T-helper 1 cell (primary cell): ENCODE measurements at regions not wholly inside any gene's neighbourhood (a gene's known extent, or its start where the extent isn't known, plus 50 kb on each side); places are given as distances from the start of the nearest gene placed in this dataset.

Experiments
- DNase-seq, 5 donors: peaks; one replicate each; pipeline ENCODE4 v3.0.0-alpha.2; 2012 to 2020

DNA sequence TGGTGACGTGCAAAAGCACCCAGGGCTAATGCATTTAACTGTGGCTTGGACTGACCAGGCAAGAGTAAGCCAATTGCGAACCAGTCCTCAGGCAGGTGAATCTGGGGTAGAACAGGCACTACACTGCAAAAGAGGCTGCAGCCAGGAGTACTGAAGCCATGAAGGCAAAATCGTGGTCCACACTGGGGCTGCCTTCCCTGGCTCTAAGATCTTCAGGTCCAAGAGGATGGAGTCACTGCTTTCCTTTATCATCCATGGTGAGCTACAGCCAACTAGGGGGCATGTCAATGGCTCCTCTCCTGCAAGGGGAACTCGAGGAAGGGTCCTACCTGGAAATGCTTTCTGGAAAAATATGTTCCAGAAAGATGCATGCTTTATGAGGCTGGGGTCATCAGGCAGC is 100.6 kb upstream of the AJAP1 start:
- DNase-seq: no peak

DNA sequence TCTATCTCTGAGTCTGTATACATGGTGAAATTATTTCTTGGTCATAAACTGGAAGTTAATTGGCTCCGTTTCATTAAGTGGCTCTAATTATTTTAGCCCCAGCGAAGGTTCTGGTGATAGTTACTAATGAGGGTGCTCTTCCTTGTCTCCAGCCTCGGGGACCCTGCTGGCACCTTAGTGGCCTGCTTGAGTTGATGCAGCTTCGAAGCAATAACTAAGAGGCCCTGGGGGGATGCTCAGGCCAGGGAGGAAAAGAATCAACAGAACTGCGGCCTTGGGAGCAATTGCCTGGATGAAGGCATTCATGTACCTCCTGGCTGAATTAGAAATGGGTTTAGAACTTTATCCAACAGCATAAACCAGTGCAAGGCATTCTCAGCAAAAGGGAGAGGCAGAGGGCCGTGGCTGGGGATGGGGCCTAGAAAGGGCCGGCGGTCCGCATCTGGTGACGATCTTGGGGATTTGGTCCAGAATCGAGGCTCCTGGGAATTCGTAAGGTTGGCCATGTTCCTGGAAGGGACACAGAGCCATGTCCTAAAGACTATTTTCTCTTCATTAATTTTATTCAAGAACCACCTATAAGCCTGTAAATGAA is 100.0 kb upstream of the AJAP1 start:
- no peak for DNase-seq

DNA sequence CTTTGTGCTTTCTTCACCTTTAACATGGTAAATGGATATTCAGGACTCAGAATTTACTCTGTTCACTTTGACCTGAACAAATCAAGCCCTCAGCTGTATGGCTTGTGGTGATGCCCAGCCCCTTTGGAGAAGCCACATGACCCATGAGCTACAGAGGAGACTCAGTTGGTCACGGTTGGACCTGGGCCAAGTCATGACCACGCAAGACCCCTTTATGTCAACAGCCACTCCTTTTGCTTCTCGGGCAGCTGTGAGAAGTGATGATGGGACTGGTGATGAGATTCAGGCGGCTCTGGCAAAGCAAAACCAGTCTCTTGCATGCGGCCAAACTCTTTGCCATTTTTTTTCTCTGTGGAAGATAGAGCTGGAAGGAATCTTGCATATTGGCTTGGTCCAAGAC is 96.5 kb upstream of the AJAP1 start:
- DNase-seq: no peak

DNA sequence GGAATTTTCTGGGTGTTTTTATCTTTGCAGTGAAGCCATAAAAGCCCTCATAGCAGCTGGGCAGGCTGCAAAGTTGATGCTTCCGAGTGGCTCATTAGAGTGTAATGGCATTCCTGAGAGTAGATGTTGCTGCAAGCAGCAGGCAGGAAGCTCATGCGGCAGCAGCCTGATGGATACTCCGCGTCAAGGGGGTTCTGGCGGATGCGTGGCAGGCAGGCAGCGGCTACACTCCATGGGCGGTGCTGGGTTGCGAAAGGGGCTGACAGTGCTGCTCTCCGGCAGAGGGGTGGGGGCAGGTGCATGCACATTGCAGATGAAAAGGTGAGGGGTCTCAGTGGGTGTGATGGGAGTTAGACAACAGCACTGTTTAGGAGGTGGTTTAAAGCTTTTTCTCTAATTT is 93.2 kb upstream of the AJAP1 start:
- DNase-seq: no peak

DNA sequence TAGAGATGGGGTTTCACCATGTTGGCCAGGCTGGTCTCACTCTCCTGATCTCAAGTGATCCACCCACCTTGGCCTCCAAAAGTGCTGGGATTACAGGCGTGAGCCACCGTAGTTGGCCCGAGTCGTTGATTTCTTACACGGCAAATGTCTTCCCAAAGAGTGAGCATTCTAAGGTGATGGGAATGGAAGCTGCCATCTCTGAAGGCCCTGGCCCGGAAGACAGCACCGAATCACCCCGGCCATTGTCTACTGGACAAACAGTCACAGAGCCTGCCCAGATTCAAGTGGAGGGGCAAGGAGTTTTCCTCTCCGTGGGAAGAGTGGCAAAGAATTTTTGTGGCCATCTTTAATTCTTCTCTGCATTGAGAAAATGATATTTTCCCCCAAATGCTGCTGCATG is 92.1 kb upstream of the AJAP1 start:
- no peak for DNase-seq

DNA sequence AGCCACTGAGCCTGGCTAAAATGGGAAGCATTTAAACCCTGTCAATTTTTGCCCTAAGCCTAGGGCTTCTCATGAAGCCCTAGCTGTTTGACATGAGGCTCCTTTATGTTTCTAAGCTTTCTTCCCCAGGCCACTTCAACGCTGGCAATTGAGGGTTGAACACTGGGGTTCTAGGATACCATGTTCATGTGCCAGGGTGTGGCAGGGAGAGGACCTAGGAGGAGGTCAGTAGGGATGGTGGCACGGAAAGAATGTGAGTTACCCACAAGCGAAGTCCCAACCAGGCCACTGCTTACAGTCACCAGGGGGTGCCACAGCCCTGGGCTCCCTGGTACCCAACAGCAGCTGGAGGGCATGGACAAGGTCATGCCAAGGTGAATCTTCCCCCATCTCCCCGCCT is 90.8 kb upstream of the AJAP1 start:
- DNase-seq: no peak

DNA sequence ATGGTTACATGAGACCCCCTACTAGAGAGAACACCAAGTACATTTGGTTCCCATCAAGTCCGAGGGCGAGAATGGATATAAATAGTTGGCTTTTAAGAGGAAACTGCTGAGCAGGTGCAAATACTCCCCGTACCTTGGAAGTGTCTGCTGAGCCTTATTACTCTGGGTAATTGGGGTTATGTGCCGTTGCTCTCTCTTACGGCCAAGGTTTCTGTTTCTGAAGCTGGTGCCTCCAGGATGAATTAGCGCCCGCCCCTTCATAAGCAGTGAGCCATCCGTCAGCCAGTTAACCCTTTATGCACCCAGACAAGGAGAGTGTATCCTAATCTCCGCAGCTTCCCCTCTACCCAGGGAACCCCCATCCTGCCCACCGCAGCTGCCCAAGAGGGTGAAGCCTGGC is 90.4 kb upstream of the AJAP1 start:
- no peak for DNase-seq

DNA sequence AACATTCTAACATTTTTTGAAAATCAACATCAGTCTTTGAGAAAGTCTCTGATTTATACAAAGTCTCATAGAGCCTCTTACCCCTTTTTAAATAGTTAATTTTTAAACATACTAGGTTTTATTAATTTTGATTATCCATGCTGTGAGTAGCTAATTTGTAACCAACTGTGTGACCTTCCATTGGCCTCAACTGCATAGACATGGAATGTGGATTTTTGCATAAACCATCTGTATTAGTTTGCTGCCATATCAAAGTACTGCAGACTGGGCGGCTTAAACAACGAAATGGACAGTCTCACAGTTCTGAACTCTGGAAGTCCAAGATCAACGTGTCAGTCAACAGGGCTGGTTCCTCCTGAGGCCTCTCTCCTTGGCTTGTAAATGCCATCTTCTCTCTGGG is 89.2 kb upstream of the AJAP1 start:
- DNase-seq: no peak

DNA sequence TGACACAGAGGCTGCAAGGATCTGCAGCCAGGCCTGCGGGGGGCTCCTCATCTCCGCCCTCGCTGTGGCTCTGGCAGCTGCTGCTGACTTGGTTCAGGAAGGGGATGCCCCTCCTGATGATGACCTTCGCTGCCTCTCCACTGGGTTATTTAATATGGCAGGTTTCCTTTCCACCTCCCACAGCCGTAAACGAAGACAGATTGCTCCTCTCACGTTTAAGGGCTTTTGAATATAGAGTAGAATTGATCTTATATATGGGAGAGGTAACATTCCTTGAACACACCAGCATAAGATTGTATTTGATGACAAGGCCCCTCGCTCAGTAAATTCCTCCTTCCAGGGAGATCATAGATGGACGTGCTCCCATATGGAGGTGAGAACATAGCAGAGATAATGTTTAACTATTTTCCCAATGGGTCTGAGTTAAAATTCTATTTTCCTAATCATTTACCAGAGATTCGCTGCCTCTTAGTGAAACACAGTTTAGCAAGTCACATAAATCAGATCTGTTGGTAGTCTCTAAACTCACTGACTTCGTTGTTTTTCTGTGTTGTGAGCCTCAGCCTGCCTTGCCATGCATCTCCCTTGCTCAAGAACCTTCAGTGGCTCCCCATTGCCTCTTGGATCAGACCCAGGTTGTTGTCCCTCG is 88.5 kb upstream of the AJAP1 start:
- no peak for DNase-seq

DNA sequence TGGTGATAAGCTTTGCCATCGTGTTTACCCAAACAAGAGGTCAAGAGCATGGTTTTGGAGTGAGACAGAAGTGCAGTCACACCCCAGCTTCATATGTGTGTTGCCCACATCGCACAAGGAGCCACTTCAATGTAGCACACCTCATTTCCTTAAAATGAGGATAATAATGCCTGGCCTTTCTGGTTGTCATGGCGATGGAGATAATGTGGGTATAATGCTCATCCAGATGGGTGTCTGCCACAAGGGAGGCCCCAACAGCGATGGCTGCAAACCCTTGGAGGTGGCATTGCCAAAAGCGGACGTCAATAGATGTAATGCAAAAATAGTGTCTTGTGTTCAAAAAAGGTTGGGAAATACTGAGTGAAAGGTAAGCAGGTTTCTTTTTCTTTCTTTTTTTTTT is 83.1 kb upstream of the AJAP1 start:
- no peak for DNase-seq

DNA sequence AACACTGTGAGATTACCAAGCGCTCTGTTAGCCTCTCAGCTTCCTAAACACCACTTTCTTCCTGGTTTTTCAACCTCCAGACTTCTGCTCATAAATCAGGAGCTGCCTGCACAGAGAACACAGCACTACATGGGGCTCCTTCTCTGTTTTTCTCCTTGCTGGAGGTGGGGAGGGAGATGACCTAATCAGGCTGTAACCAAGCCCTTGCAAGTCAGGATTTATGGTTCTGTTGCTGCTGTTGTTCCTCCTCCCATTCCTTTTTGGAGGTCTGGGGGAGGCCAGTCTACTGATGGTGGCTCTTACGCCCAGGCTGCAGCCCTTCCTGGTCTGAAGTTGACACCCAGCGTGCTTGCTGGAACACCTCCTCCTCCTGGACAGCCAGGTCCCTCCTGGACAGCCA is 80.9 kb upstream of the AJAP1 start:
- no peak for DNase-seq

DNA sequence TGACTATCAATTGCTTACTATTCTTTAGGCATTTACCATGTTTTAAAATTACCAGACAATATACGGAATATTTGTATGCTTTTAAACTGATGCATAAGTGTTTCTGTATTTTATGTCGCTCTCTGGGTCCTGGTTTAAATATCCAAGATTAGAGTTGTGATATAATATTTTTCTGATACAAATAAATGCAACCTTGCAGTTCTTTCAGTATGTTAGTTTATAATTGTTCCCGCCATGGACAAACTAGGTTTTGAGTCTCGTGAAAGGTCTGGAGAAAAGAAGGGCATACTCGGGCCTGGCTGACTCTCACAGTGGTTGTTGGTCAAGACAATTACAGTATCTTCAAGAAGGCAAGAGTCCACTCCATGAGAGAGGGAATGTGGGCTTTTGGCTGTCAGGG is 72.6 kb upstream of the AJAP1 start:
- no peak for DNase-seq

DNA sequence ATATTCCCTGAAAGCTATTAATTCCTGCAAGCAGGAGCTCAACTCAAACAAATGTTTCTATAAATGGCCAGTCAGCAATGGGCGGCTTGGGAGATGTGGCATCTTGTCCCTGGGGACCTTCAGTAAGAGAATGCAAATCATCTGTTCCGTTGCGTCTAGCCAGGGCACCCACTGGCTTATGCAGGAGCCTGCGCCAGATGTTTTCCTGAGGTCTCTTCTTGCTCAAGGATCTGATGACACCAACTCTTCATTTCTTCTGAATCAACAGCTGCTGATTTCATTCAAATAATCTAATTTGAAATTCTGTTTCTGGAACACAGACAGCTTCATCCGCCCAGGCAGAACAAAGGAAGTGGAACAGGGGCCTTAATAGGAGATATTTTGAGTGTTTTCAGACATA is 70.0 kb upstream of the AJAP1 start:
- DNase-seq: no peak

DNA sequence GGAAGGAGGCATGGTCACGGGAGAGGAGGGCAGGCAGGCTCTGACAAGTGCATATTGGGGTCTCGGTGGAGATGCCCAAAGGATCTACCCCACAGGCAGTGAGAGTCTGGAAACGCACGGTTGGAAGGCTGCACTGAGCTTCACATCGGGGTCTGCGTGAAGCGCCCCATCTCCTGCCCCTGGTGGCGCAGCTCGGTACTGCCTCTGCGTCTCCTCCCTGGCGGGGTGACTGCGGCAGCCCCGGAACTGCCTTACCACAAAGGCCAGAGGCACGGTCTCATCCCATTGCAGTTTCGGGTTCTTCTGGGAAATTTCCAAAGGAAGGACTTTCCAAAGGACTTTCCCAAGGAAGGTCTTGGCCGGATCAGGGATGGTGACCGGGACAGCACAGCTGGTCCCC is 69.2 kb upstream of the AJAP1 start:
- peak in 2 of 5 donors; percentile 10 to 11 for DNase-seq

DNA sequence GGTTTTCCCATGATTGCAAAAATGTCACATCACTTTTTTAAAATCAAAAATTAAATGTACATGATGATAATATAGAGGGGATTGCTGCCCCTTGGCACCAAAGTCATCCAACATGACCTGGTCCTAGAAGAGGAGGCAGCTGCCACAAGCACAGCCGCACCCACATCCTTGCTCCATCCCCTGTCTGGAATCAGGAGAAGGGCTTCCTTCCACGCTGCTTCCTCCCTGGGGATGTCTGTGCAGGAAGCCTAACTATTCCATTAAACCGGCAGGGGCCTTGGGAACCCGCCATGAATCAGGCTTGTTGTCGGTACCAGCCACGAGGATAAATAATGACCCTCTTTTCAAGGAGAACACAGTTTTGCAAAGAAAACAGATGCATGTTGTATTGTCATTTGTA is 68.7 kb upstream of the AJAP1 start:
- DNase-seq: no peak

DNA sequence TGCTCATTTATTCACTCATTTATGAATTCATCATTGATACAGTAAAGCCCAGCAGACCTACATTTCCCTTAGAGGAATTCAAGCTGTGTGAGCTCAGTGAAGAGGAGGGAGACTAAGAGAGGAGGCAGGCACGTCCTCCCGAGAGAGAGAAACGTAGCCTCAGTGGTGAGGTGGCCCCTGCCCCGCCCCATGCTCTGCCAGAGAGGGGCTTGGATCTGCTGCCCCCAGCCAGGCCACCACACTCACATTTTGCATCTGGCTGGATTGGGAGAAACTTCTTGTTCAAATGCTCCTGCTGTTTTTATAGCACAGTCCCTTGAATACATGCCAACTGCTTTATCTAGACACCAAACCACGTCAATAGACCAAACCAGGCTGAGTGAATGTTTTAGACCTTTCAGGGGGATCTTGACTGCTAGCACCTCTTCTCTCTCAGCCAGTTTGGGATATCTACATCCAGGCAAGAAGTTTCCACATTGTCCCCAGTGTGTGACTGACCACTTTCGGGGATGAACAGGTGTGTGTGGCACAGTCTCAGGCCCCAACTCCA is 67.7 kb upstream of the AJAP1 start:
- DNase-seq: no peak

DNA sequence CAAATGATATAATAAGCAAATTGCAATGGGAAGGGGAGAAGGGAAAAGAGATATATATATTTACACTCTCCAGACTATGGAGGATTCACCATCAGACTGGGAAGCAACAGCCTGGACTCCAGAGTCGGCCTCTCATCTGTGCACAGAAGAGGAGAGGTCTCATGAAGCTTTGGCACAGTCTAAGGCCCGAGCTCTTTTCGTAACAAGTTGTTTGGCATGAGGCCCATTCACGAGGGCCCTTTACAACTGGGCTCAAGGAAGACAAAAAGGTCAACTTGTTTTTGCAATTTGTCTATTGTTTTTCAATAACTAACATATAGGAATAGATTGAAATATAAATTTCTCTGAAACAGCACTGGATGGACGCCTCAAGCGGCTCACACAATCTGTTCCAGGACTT is 66.7 kb upstream of the AJAP1 start:
- no peak for DNase-seq

DNA sequence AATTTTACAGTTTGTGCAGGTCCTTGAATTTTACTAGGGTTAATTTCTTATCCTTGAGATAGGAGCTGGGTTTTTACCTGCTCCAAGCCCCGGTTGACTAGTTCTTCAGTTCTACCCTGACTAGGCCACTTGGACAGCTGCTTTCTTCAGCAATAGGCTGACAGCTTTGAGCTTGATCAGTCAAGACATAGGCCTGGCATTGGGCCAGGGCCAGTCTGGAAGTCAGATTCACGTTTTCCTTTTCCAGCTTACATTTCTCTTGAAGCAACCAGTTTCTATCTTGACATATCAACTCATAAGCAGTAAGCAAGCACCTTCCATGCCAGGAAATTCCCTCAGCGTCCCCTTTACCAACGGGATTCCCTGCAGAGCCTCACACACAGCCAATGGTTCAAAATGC is 63.7 kb upstream of the AJAP1 start:
- no peak for DNase-seq

DNA sequence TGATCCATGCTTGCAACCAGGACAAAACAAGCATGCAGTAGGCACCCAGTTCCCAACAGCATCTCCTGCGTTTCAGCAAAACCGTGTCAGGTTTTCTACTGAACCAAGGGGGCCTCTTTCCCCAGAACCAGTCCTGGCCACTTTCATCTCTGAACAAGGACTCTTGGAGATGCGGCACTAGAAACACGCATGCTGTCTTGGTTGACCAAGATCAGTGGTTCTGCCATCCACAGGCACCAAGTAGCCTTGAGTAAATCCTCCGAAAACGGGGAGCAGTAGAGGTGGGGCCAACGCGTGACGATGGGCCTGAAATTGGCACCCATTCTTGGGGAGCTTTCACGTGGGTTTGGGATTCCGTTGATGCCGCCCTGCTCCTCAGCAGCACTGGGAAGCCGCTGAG is 62.5 kb upstream of the AJAP1 start:
- no peak for DNase-seq

DNA sequence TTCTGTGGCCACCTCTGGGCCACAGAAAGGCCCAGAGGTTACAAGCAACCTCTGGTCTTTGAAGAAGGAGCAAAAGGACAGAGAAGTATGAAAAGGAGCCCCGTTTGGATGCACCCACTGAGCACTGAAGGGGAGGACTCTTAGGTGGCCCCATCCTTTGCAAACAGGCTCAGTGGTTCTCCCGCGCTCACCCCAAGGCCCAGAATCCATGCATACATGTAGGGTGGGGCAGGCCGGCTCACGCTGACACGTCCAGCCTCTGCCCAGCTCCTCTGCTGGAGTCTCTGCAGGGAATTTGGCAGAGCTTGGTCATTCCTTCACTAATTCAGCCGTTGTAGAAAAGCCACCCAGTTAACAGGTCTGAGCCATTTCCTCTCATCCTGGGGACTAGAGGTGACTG is 61.3 kb upstream of the AJAP1 start:
- DNase-seq: no peak

DNA sequence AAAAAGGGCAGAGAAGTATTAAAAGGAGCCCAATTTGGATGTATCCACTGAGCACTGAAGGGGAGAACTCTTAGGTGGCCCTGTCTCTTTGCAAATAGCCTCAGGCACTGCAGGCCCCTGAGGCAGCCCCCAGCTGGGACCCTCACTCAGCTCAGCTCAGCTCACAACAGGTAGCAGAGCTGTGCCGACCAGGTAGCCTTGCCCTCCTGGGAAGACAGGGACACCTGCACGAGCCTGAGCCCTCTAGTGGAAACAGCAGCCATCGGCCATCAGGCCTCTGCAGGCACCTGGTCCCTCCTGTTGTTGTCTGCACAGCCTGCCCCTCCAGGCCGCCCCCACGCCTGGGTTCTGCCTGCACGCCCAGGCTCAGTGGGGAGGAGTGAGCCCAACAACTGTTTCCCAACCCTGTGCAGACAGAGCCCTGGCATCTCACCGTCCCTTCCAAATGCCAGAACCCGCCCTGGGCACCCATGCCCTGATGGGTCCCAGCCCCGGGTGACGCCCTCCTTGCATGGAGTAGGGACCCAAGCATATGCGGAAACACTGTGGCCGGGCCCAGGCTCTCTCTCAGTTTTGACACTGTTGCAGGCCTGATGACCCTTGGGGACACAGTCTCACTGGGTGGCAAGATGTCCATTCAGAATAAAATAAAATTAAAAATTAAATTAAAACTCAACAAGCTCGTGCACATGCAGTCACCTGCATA is 60.0 kb upstream of the AJAP1 start:
- no peak for DNase-seq

DNA sequence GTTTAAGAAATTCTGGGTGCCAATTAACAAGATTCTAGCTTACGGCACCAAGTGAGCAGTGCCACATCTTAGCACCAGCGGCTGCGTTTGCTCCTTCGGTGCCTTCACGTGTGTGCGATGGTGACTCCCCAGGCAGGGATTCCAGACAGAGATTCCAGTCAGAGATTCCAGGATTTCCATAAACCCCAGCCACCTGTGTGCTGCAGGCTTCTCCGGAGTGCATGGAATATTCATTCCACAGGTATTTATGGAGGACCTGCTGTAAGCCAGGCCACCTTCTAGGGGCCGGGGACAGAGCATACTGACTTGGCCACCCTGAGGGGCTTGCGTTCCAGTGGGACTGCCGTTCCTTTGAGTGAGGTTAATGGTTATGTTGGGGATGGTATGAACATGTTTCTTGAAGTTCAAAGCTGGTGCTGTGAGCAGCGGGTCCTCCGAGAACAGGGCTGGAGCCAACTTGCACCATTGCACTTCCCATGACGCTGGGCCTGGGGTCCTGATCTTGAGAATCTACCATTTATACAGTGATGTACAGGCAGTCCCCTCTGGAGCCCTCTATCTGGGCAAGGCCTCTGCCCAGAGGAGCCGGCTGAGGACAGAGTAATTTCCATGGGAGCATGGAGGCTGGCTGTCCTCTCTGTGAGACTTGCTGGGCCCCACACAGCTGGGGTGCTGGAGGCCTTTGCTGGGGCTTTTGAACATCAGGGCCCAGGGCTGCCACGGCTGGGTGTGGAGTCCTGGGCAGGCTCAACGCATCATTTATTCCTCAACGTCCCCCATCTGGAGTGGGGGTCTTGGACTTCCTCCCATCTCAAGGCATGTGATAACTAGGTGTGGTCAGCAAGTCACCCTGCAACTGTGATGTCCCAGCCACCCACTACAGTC is 58.8 kb upstream of the AJAP1 start:
- no peak for DNase-seq

DNA sequence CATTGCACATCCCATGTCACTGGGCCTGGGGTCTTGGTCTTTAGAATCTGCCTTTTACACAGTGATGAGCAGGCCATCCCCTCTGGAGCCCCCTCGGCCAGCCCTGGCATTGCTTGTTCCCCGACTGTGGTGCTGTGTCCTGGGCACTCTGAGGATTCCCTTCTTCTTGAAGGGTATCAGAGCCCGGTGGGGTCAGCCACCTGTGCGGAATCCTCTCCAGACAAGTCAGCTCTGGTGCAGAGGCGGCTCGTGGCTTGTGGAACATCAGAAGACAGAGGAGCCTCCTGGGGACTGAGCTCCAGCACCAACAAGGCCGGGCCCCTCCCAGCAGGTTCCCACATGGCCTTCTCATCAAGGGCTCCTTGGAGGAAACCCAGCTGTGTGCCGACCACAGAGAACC is 57.9 kb upstream of the AJAP1 start:
- no peak for DNase-seq
